Gastrocnemius medialis (tissue), 4 donors: ENCODE measurements at regions not wholly inside any gene's neighbourhood (a gene's known extent, or its start where the extent isn't known, plus 50 kb on each side); places are given as distances from the start of the nearest gene placed in this dataset.

Experiments
- ATAC-seq, 2 donors: fragments of 150-250 bp; one replicate each; pipeline ENCODE4 v1.9.1; 2016
- DNase-seq, 2 donors: peaks; one replicate each; pipeline ENCODE4 v3.0.0-alpha.2; 2019
- H3K27ac ChIP-seq, 4 donors: fragments of 200-600 bp; sonication (generic); 1 replicate in 1 of 4; 2 replicates in 3 of 4; pipeline ENCODE4 v1.5.1; 2016 to 2018; ENCODE audit warnings: mild to moderate bottlenecking in 2 of 4, moderate library complexity in 1 of 4
- H3K27me3 ChIP-seq, 3 donors: fragments of 200-600 bp; sonication (generic) in 2 of 3; 1 replicate in 1 of 3; 2 replicates in 2 of 3; pipeline versions ENCODE4 v1.5.1 to v1.6.0; 2016 to 2019; ENCODE audit warnings: mild to moderate bottlenecking in 1 of 3, moderate library complexity in 1 of 3
- H3K36me3 ChIP-seq, 2 donors: fragments of 200-600 bp; sonication (generic) in 1 of 2; one replicate each; pipeline ENCODE4 v1.5.1; 2017 to 2018
- H3K4me1 ChIP-seq, 2 donors: fragments of 200-600 bp; sonication (generic) in 1 of 2; one replicate each; pipeline ENCODE4 v1.5.1; 2016 to 2017; ENCODE audit warnings: mild to moderate bottlenecking in 2 of 2
- H3K4me3 ChIP-seq, 4 donors: fragments of 200-600 bp; sonication (generic) in 3 of 4; 1 replicate in 1 of 4; 2 replicates in 3 of 4; pipeline ENCODE4 v1.5.1; 2016 to 2019; ENCODE audit warnings: mild to moderate bottlenecking in 2 of 4
- H3K9me3 ChIP-seq, 3 donors: fragments of 200-600 bp; sonication (generic) in 2 of 3; 1 replicate in 1 of 3; 2 replicates in 2 of 3; pipeline ENCODE4 v1.5.1; 2016 to 2019
- CTCF ChIP-seq, 5 experiments: fragments of 450-650 bp in 3 of 5; fragments of 200-600 bp in 2 of 5; sonication (generic) in 2 of 5; IDR thresholded peaks in 4 of 5; conservative IDR thresholded peaks in 1 of 5; 1 replicate in 4 of 5; 2 replicates in 1 of 5; pipeline ENCODE4 v1.5.1; 2016 to 2019; ENCODE audit warnings: antibody characterized with exemption in 5 of 5, mild to moderate bottlenecking in 3 of 5, moderate library complexity in 3 of 5
- POLR2A ChIP-seq, 2 donors: fragments of 450-650 bp; IDR thresholded peaks; one replicate each; pipeline ENCODE4 v1.6.1; 2017; ENCODE audit warnings: antibody characterized with exemption in 2 of 2, mild to moderate bottlenecking in 2 of 2, moderate library complexity in 2 of 2
- in situ Hi-C, 4 donors: fragments of 200-750 bp; cut with MboI; loops; one replicate each; pipeline versions ENCODE4 v1.15.0 to v1.8.0; 2017; ENCODE audit warnings: low sequenced_read_pairs in 4 of 4
- intact Hi-C: fragments of 100-400 bp; cut with DNase I; formaldehyde crosslinking; loops from one replicate; pipeline ENCODE4 v1.15.1; 2023; ENCODE audit warnings: low total_unique reads

- Histone ChIP-seq H3K4me1 (no peaks in the 10 kb centered on the region), H3K4me3 (no peak overlapping the region), H3K36me3 (no peaks in the 10 kb centered on the region), H3K27ac (no peak overlapping the region), H3K27me3 (no peaks in the 10 kb centered on the region), H3K9me3 (no peaks in the 10 kb centered on the region)
- no peak for ATAC-seq
- in situ Hi-C loops (no loop called here), intact Hi-C loops (no loop called here)
- DNase-seq = no peak
- TF ChIP-seq POLR2A (IDR thresholded peaks at IDR 0.05) (no peak), CTCF (IDR thresholded peaks at IDR 0.05 in 4 of 5, conservative IDR thresholded peaks at IDR 0.05 in 1 of 5) (no peak)
These were observed 386.6 kb upstream of the THRB start for GRCh38 chr3:24881239-24881638.

GRCh38 chr3:24886501-24886900 lies 391.9 kb upstream of the THRB start:
- Histone ChIP-seq H3K36me3 (no peaks in the 10 kb centered on the region), H3K9me3 (no peaks in the 10 kb centered on the region), H3K27me3 (no peaks in the 10 kb centered on the region), H3K4me3 (no peak overlapping the region), H3K4me1 (no peaks in the 10 kb centered on the region), H3K27ac (no peak overlapping the region)
- intact Hi-C loops (no loop called here), in situ Hi-C loops (no loop called here)
- TF ChIP-seq POLR2A (IDR thresholded peaks at IDR 0.05) = no peak
- no peak for TF ChIP-seq CTCF (IDR thresholded peaks at IDR 0.05 in 4 of 5, conservative IDR thresholded peaks at IDR 0.05 in 1 of 5)
- DNase-seq (no peak), ATAC-seq (no peak)

GRCh38 chr3:24890012-24890411 lies 395.4 kb upstream of the THRB start:
- H3K27ac ChIP-seq = no peak overlapping the region
- DNase-seq = no peak
- in situ Hi-C loops (no loop called here), intact Hi-C loops (no loop called here)
- no peaks in the 10 kb centered on the region for H3K36me3 ChIP-seq
- H3K4me1 ChIP-seq = no peaks in the 10 kb centered on the region
- no peaks in the 10 kb centered on the region for H3K9me3 ChIP-seq
- no peak overlapping the region for H3K4me3 ChIP-seq
- H3K27me3 ChIP-seq = no peaks in the 10 kb centered on the region
- ATAC-seq = no peak
- TF ChIP-seq CTCF (IDR thresholded peaks at IDR 0.05 in 4 of 5, conservative IDR thresholded peaks at IDR 0.05 in 1 of 5) (no peak), POLR2A (IDR thresholded peaks at IDR 0.05) (no peak)

- TF ChIP-seq CTCF (IDR thresholded peaks at IDR 0.05 in 4 of 5, conservative IDR thresholded peaks at IDR 0.05 in 1 of 5) (no peak), POLR2A (IDR thresholded peaks at IDR 0.05) (no peak)
- H3K27me3 ChIP-seq = no peaks in the 10 kb centered on the region
- H3K9me3 ChIP-seq = no peaks in the 10 kb centered on the region
- DNase-seq = no peak
- no peak for ATAC-seq
- no peaks in the 10 kb centered on the region for H3K36me3 ChIP-seq
- H3K4me3 ChIP-seq = no peak overlapping the region
- intact Hi-C loops (no loop called here), in situ Hi-C loops (no loop called here)
- H3K4me1 ChIP-seq = no peaks in the 10 kb centered on the region
- H3K27ac ChIP-seq = no peak overlapping the region
These were observed 404.7 kb upstream of the THRB start for GRCh38 chr3:24899373-24899772.

GRCh38 chr3:24899901-24900603 lies 405.4 kb upstream of the THRB start:
- H3K9me3 ChIP-seq = no peaks in the 10 kb centered on the region
- TF ChIP-seq POLR2A (IDR thresholded peaks at IDR 0.05) = no peak
- no peak for TF ChIP-seq CTCF (IDR thresholded peaks at IDR 0.05 in 4 of 5, conservative IDR thresholded peaks at IDR 0.05 in 1 of 5)
- intact Hi-C loops = no loop called here

More at GRCh38 chr3:24899901-24900603, 405.4 kb upstream of the THRB start:
- Histone ChIP-seq H3K27ac (no peak overlapping the region), H3K4me3 (no peak overlapping the region), H3K36me3 (no peaks in the 10 kb centered on the region), H3K4me1 (no peaks in the 10 kb centered on the region), H3K27me3 (no peaks in the 10 kb centered on the region)
- ATAC-seq (no peak), DNase-seq (no peak)
- in situ Hi-C loops = no loop called here
